K562 (cell line): ENCODE measurements at regions not wholly inside any gene's neighbourhood (a gene's known extent, or its start where the extent isn't known, plus 50 kb on each side); places are given as distances from the start of the nearest gene placed in this dataset.

Experiments used
- ATAC-seq: fragments of 200-7000 bp; cut with Tn5 transposase; 3 replicates; pipeline ENCODE4 v1.9.1; 2020; ENCODE audit warnings: moderate library complexity
- BruUV-seq: library from RNA; stranded (reverse); fragments of 400-500 nt; replicated peaks from 2 replicates; lab custom pipeline; 2021; lab: Mats Ljungman, UMichigan
- CTCF ChIA-PET: fragments of 300-600 bp; formaldehyde crosslinking; extraction: SDS; loops from one replicate; lab custom pipeline; 2021; ENCODE audit warnings: low intra/inter-chr PET ratio; lab: Yijun Ruan, JAX
- POLR2A ChIA-PET: fragments of 300-600, 350-650 bp; sonication (Branson Sonifier 250); formaldehyde crosslinking; extraction: SDS; loops from one replicate; lab custom pipeline; 2021; ENCODE audit warnings: antibody characterized with exemption, inconsistent platforms; lab: Yijun Ruan, JAX
- DNase-seq, 4 experiments: peaks; one replicate each; pipeline versions ENCODE4 v3.0.0 to v3.0.0-alpha.2; 2011 to 2018; ENCODE audit warnings: low spot score in 3 of 4, mixed read lengths in 3 of 4; ENCODE audit errors: extremely low read depth in 1 of 4
- FAIRE-seq: peaks from 2 replicates; lab custom pipeline; 2011; peaks lifted over from hg19 to GRCh38; lab: Jason Lieb, UNC
- H2AFZ ChIP-seq: 2 replicates; pipeline ENCODE4 v1.6.0; 2011; ENCODE audit warnings: low read depth, low read length, control low read depth, inconsistent platforms
- H3K27ac ChIP-seq: fragments of 200-600 bp; 3 replicates; pipeline ENCODE4 v1.8.0; 2011; ENCODE audit warnings: low read depth, mild to moderate bottlenecking, control low read depth, inconsistent platforms, low read length, moderate library complexity, mixed read lengths; ENCODE audit errors: extremely low read depth
- H3K27me3 ChIP-seq, 2 experiments: fragments of 300-600 bp in 1 of 2; 2 replicates in 1 of 2; 3 replicates in 1 of 2; pipeline versions ENCODE4 v1.6.0 to v1.8.0; 2011; ENCODE audit warnings: inconsistent platforms in 2 of 2, low read length in 2 of 2, mild to moderate bottlenecking in 1 of 2, mixed read lengths in 1 of 2, moderate library complexity in 1 of 2; ENCODE audit not compliant: control insufficient read depth in 2 of 2, insufficient read depth in 2 of 2
- H3K36me3 ChIP-seq: fragments of 300-600 bp; 3 replicates; pipeline ENCODE4 v1.8.0; 2011; ENCODE audit warnings: mild to moderate bottlenecking, low read length, inconsistent platforms; ENCODE audit not compliant: control insufficient read depth, insufficient read depth
- H3K4me1 ChIP-seq, 2 experiments: fragments of 200-600 bp in 1 of 2; replicated peaks in 1 of 2; 2 replicates in 1 of 2; 3 replicates in 1 of 2; pipeline versions ENCODE4 v1.5.1 to v1.8.0; 2011; ENCODE audit warnings: inconsistent platforms in 2 of 2, low read length in 2 of 2, mild to moderate bottlenecking in 1 of 2, mixed read lengths in 1 of 2, moderate library complexity in 1 of 2; ENCODE audit not compliant: control insufficient read depth in 2 of 2, insufficient read depth in 2 of 2
- H3K4me2 ChIP-seq: 2 replicates; pipeline ENCODE4 v1.6.1; 2011; ENCODE audit warnings: low read length, control low read depth, inconsistent platforms, mixed read lengths; ENCODE audit not compliant: insufficient read depth
- H3K4me3 ChIP-seq: fragments of 200-600 bp; sonication (generic), shearing (Covaris generic); 2 replicates; pipeline ENCODE4 v1.5.1; 2016; ENCODE audit warnings: control low read depth, inconsistent platforms
- H3K79me2 ChIP-seq: fragments of 200-600 bp; 3 replicates; pipeline ENCODE4 v1.8.0; 2011; ENCODE audit warnings: low read length, inconsistent platforms; ENCODE audit not compliant: control insufficient read depth, insufficient read depth
- H3K9ac ChIP-seq, 2 experiments: 2 replicates each; pipeline versions ENCODE4 v1.6.0 to v1.6.1; 2011; ENCODE audit warnings: low read depth in 2 of 2, low read length in 2 of 2, control low read depth in 1 of 2, inconsistent platforms in 1 of 2, mild to moderate bottlenecking in 1 of 2, mixed read lengths in 1 of 2; ENCODE audit not compliant: insufficient read depth in 1 of 2
- H3K9me1 ChIP-seq: one replicate; pipeline ENCODE4 v1.6.0; 2011; ENCODE audit warnings: inconsistent platforms, mild to moderate bottlenecking, low read length, moderate library complexity; ENCODE audit not compliant: control insufficient read depth, insufficient read depth
- H3K9me3 ChIP-seq: replicated peaks from 2 replicates; pipeline ENCODE4 v1.5.1; 2011; ENCODE audit warnings: low read depth, low read length, inconsistent platforms; ENCODE audit not compliant: control insufficient read depth, insufficient read depth
- H4K20me1 ChIP-seq: replicated peaks from 2 replicates; pipeline ENCODE4 v1.6.1; 2011; ENCODE audit warnings: low read length, inconsistent platforms, mixed read lengths; ENCODE audit not compliant: control insufficient read depth, insufficient read depth
- BHLHE40 ChIP-seq: IDR thresholded peaks from 2 replicates; pipeline ENCODE4 v1.6.1; 2011; ENCODE audit warnings: low read length, improper control_type of control experiment
- MCM5 ChIP-seq: fragments of 450-650 bp; IDR thresholded peaks from 2 replicates; pipeline ENCODE4 v1.6.1; 2016; ENCODE audit warnings: low read depth
- SMARCB1 ChIP-seq: IDR thresholded peaks from 2 replicates; pipeline ENCODE4 v1.6.1; 2011; ENCODE audit warnings: improper control_type of control experiment, low read depth; ENCODE audit not compliant: insufficient read length
- TAF1 ChIP-seq: IDR thresholded peaks from 2 replicates; pipeline ENCODE4 v1.6.1; 2011; ENCODE audit warnings: mild to moderate bottlenecking, low read length, moderate library complexity; ENCODE audit not compliant: insufficient read depth, control insufficient read depth, severe bottlenecking; ENCODE audit errors: extremely low read depth
- ZNF354B ChIP-seq: fragments of 250-450 bp; sonication (Bioruptor Pico); IDR thresholded peaks from 2 replicates; pipeline ENCODE4 v1.4.0; 2020
- WGBS: fragments of 100-300 bp; shearing (Covaris generic); methylation state at CpG from one replicate; pipeline ENCODE4 v1.1.6; 2016; ENCODE audit warnings: low coverage, mixed read lengths; ENCODE audit not compliant: insufficient coverage; ENCODE audit errors: missing lambda C conversion rate; 5-methylcytosine and 5-hydroxymethylcytosine counted together
- in situ Hi-C: fragments of 300-500 bp; cut with MboI; formaldehyde crosslinking; loops from 4 replicates; pipeline ENCODE4 v1.15.0; 2018; ENCODE audit warnings: inconsistent platforms, mixed read lengths
- intact Hi-C: fragments of 100-400 bp; cut with micrococcal nuclease; formaldehyde crosslinking; loops from 2 replicates; pipeline ENCODE4 v1.14.2; 2022
- TF ChIP-seq, protein P1 (sequence below): sonication (generic); formaldehyde crosslinking; IDR thresholded peaks from 2 replicates; pipeline ENCODE4 v1.9.0; 2022; ENCODE audit warnings: mild to moderate bottlenecking, missing genetic modification reagents
- TF ChIP-seq, protein P2 (sequence below): fragments of 150-350 bp; IDR thresholded peaks from 2 replicates; pipeline ENCODE4 v1.6.1; 2014; ENCODE audit warnings: low read depth, mild to moderate bottlenecking, low read length, borderline replicate concordance

DNA sequence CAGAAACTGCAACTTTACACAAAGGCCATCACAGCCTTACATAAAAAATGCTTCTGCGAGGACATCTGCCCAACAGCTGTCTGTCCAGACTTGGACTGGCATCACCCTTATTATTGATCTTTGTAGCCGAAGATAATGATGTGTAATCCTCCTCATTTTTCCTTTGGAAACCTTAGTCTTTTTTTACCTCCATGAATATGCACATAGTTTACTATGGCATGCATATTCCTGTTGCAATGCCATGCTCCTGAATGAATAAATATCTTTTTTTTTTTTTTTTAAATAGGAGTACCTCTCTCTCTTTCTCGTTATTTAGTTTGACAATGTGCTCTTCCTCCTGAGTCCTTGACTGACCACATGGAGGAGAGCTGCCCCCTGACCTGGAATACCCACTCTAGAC is 409.6 kb upstream of the USP24 start:
- no peak for ATAC-seq
- POLR2A ChIA-PET: no interaction called here
- H3K4me1 ChIP-seq: no peaks in the 10 kb centered on the region
- WGBS: 0% methylated on average over 2 of the region's 3 CpGs
- no peaks in the 10 kb centered on the region for H3K36me3 ChIP-seq
- no peaks in the 10 kb centered on the region for H3K9me1 ChIP-seq
- no peak overlapping the region for H3K27ac ChIP-seq
- no peak for TF ChIP-seq SMARCB1
- TF ChIP-seq, protein P1, sequence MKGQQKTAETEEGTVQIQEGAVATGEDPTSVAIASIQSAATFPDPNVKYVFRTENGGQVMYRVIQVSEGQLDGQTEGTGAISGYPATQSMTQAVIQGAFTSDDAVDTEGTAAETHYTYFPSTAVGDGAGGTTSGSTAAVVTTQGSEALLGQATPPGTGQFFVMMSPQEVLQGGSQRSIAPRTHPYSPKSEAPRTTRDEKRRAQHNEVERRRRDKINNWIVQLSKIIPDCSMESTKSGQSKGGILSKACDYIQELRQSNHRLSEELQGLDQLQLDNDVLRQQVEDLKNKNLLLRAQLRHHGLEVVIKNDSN (CRISPR knock-in tag): no peak
- no peak for TF ChIP-seq ZNF354B
- TF ChIP-seq, protein P2, sequence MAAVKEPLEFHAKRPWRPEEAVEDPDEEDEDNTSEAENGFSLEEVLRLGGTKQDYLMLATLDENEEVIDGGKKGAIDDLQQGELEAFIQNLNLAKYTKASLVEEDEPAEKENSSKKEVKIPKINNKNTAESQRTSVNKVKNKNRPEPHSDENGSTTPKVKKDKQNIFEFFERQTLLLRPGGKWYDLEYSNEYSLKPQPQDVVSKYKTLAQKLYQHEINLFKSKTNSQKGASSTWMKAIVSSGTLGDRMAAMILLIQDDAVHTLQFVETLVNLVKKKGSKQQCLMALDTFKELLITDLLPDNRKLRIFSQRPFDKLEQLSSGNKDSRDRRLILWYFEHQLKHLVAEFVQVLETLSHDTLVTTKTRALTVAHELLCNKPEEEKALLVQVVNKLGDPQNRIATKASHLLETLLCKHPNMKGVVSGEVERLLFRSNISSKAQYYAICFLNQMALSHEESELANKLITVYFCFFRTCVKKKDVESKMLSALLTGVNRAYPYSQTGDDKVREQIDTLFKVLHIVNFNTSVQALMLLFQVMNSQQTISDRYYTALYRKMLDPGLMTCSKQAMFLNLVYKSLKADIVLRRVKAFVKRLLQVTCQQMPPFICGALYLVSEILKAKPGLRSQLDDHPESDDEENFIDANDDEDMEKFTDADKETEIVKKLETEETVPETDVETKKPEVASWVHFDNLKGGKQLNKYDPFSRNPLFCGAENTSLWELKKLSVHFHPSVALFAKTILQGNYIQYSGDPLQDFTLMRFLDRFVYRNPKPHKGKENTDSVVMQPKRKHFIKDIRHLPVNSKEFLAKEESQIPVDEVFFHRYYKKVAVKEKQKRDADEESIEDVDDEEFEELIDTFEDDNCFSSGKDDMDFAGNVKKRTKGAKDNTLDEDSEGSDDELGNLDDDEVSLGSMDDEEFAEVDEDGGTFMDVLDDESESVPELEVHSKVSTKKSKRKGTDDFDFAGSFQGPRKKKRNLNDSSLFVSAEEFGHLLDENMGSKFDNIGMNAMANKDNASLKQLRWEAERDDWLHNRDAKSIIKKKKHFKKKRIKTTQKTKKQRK: no peak
- TF ChIP-seq TAF1: no peak
- TF ChIP-seq MCM5: no peak
- TF ChIP-seq BHLHE40: no peak
- no peak overlapping the region for H3K4me3 ChIP-seq
- no peak for FAIRE-seq
- H4K20me1 ChIP-seq: no peaks in the 10 kb centered on the region
- H3K27me3 ChIP-seq: no peaks in the 10 kb centered on the region
- intact Hi-C loops (no loop called here), in situ Hi-C loops (no loop called here)
- no peaks in the 10 kb centered on the region for H3K9me3 ChIP-seq
- H3K4me2 ChIP-seq: no peak overlapping the region
- CTCF ChIA-PET: no interaction called here
- no peak overlapping the region for H3K9ac ChIP-seq
- no TSS peak for BruUV-seq
- H2AFZ ChIP-seq: no peak overlapping the region
- no peak for DNase-seq
- no peaks in the 10 kb centered on the region for H3K79me2 ChIP-seq
